ENCODE measurements at regions not wholly inside any gene's neighbourhood (a gene's known extent, or its start where the extent isn't known, plus 50 kb on each side); places are given as distances from the start of the nearest gene placed in this dataset.

- no peak for TF ChIP-seq CTCF (IDR thresholded peaks at IDR 0.05)
- H3K27ac Mint-ChIP-seq = no peak overlapping the region
- no peak overlapping the region for H3K4me3 Mint-ChIP-seq
- no peaks in the 10 kb centered on the region for H3K36me3 Mint-ChIP-seq (ENCODE audit: low read depth)
- DNase-seq = no peak
- H3K4me1 Mint-ChIP-seq = peaks cover 54% of the 10 kb centered on the region
- no peaks in the 10 kb centered on the region for H3K9me3 Mint-ChIP-seq
- peaks cover 3% of the 10 kb centered on the region for H3K27me3 Mint-ChIP-seq (ENCODE audit: low read depth, poor library complexity)
These were observed 172.2 kb downstream of the C5orf15 start for GRCh38 chr5:133796186-133796585.

- Mint-ChIP-seq H3K27me3 (ENCODE audit: low read depth, poor library complexity) (peaks cover 5% of the 10 kb centered on the region), H3K4me3 (no peak overlapping the region), H3K4me1 (peaks cover 56% of the 10 kb centered on the region), H3K9me3 (no peaks in the 10 kb centered on the region), H3K27ac (no peak overlapping the region), H3K36me3 (ENCODE audit: low read depth) (no peaks in the 10 kb centered on the region)
- TF ChIP-seq CTCF (IDR thresholded peaks at IDR 0.05) = no peak
- no peak for DNase-seq
These were observed 173.5 kb downstream of the C5orf15 start for GRCh38 chr5:133794771-133795415.

GRCh38 chr5:133793756-133794465 is 174.5 kb downstream of the C5orf15 start:
- no peak overlapping the region for H3K27ac Mint-ChIP-seq

GRCh38 chr5:133792655-133793054 is 175.8 kb downstream of the C5orf15 start:
- no peak overlapping the region for H3K27ac Mint-ChIP-seq

More at GRCh38 chr5:133793756-133794465, 174.5 kb downstream of the C5orf15 start:
- H3K4me1 Mint-ChIP-seq = peaks cover 56% of the 10 kb centered on the region
- no peak for TF ChIP-seq CTCF (IDR thresholded peaks at IDR 0.05)
- no peak overlapping the region for H3K4me3 Mint-ChIP-seq
- H3K9me3 Mint-ChIP-seq = no peaks in the 10 kb centered on the region
- peaks cover 5% of the 10 kb centered on the region for H3K27me3 Mint-ChIP-seq (ENCODE audit: low read depth, poor library complexity)
- no peak for DNase-seq
- no peaks in the 10 kb centered on the region for H3K36me3 Mint-ChIP-seq (ENCODE audit: low read depth)

GRCh38 chr5:133792024-133792423 is 176.4 kb downstream of the C5orf15 start:
- no peak for DNase-seq
- Mint-ChIP-seq H3K4me1 (peaks cover 42% of the 10 kb centered on the region), H3K27ac (no peak overlapping the region), H3K36me3 (ENCODE audit: low read depth) (no peaks in the 10 kb centered on the region), H3K9me3 (no peaks in the 10 kb centered on the region), H3K4me3 (no peak overlapping the region), H3K27me3 (ENCODE audit: low read depth, poor library complexity) (peaks cover 5% of the 10 kb centered on the region)
- TF ChIP-seq CTCF (IDR thresholded peaks at IDR 0.05) = no peak

More at GRCh38 chr5:133792655-133793054, 175.8 kb downstream of the C5orf15 start:
- H3K4me3 Mint-ChIP-seq = no peak overlapping the region
- H3K36me3 Mint-ChIP-seq (ENCODE audit: low read depth) = no peaks in the 10 kb centered on the region
- DNase-seq = no peak
- H3K27me3 Mint-ChIP-seq (ENCODE audit: low read depth, poor library complexity) = peaks cover 5% of the 10 kb centered on the region
- no peak for TF ChIP-seq CTCF (IDR thresholded peaks at IDR 0.05)
- no peaks in the 10 kb centered on the region for H3K9me3 Mint-ChIP-seq
- peaks cover 45% of the 10 kb centered on the region for H3K4me1 Mint-ChIP-seq

Data from nephron progenitor cell (in vitro differentiated cells).